ENCODE measurements at regions not wholly inside any gene's neighbourhood (a gene's known extent, or its start where the extent isn't known, plus 50 kb on each side); places are given as distances from the start of the nearest gene placed in this dataset.

- no peak overlapping the region for H3K4me3 ChIP-seq (ENCODE audit: low read depth, low read length)
- DNase-seq (ENCODE audit: low read depth, low spot score): no peak
- CTCF ChIA-PET: no interaction called here
- POLR2A ChIA-PET: no interaction called here
- no peak for TF ChIP-seq CTCF (IDR thresholded peaks at IDR 0.05; ENCODE audit: insufficient read depth, low read length, missing control alignments)
These were observed 88.4 kb downstream of the PXDC1 start for GRCh38 chr6:3663081-3663480.

DNA sequence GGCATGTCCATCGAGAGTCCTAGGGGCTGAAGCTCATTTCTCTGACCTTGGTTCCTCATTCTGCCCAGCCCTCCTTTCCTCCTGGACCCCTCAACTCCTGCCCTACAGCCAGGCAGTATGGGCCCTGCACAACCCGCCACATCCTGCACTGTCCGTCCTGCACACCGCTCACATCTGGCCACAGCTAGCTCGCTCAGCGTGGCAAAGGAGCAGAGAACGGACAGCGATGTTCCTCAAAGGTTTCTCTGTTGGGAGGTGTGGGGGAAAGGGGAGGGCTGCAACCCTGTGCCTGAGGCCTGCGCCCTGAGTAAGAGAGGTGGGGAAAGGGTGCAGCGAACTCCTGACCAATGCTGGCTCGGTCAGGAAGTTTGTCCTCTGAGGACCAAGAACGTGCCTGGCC, 90.1 kb downstream of the PXDC1 start:
- no peak overlapping the region for H3K4me3 ChIP-seq (ENCODE audit: low read depth, low read length)
- no peak for DNase-seq (ENCODE audit: low read depth, low spot score)
- ChIA-PET POLR2A (no interaction called here), CTCF (no interaction called here)
- no peak for TF ChIP-seq CTCF (IDR thresholded peaks at IDR 0.05; ENCODE audit: insufficient read depth, low read length, missing control alignments)

DNA sequence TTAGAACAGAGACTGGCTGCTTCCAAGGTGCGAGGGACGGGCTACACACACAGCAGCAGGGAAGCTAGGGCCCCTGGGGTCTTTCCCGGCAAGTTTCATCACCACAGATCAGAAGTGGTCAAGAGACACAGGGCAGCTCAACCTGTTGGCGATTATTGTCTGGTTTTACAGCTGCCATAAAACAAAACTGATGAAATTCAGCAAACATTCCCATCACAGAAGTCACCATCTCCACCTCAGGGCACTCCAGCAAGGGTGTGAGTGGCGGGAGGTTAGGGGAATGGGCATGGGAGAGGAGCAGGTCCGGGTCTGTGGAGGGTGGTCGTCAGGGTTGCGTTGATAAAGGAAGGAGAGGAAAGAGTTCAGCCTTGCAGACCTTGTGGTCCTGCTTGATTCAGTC, 91.0 kb downstream of the PXDC1 start:
- POLR2A ChIA-PET: no interaction called here
- CTCF ChIA-PET: interaction anchor here (1.0 kb wide), 1 partner anchor 249 kb away, joined by 3 read pairs; no protein-coding TSS in a partner anchor
- DNase-seq (ENCODE audit: low read depth, low spot score): no peak
- no peak for TF ChIP-seq CTCF (IDR thresholded peaks at IDR 0.05; ENCODE audit: insufficient read depth, low read length, missing control alignments)
- no peak overlapping the region for H3K4me3 ChIP-seq (ENCODE audit: low read depth, low read length)

DNA sequence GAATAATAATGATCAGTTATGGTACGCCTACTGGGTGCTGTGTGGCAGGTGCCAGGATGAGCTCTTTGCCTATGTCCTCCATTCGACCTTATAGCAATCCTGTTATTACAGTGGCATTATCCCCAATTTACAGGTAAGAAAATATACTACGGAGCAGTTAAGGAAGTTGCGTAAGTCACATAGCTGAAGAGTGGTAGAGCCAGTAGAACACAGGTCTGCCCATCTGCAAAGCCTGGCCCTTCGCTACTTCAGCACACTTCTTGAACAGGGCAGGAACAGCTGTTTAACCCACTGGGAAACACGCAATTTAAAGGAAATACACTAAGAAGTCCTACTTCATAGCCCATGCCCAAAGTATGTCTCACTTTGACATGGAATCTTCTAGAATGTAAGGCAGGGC, 91.8 kb downstream of the PXDC1 start:
- ChIA-PET POLR2A (no interaction called here), CTCF (interaction anchor here (1.0 kb wide), 1 partner anchor 248 kb away, joined by 3 read pairs; no protein-coding TSS in a partner anchor)
- no peak for DNase-seq (ENCODE audit: low read depth, low spot score)
- H3K4me3 ChIP-seq (ENCODE audit: low read depth, low read length): no peak overlapping the region
- no peak for TF ChIP-seq CTCF (IDR thresholded peaks at IDR 0.05; ENCODE audit: insufficient read depth, low read length, missing control alignments)

GRCh38 chr6:3656076-3656475, 95.4 kb downstream of the PXDC1 start:
- CTCF ChIA-PET: no interaction called here
- H3K4me3 ChIP-seq (ENCODE audit: low read depth, low read length): no peak overlapping the region
- no peak for DNase-seq (ENCODE audit: low read depth, low spot score)
- no peak for TF ChIP-seq CTCF (IDR thresholded peaks at IDR 0.05; ENCODE audit: insufficient read depth, low read length, missing control alignments)
- POLR2A ChIA-PET: no interaction called here

DNA sequence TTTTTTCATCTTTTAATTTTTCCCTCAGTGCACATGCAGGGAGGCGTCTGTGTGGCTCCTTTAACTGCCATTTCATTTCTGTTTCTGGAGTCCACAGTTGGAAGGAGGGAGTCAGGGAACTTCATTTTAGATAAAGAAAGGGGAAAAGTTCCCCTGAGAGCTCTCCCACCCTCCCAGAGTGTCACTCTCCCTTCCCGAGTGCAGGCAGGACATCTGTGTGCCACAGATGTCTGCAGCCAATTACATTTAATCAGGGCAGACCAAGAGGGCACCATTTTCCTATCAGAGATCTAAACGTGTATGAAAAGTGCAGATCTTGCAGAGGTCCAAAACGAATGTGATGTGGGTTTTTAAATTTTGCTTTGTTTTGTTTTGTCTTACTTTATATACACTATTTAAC, 96.6 kb downstream of the PXDC1 start:
- POLR2A ChIA-PET: no interaction called here

More for the DNA sequence above, 96.6 kb downstream of the PXDC1 start:
- H3K4me3 ChIP-seq (ENCODE audit: low read depth, low read length): no peak overlapping the region
- no peak for DNase-seq (ENCODE audit: low read depth, low spot score)
- CTCF ChIA-PET: no interaction called here
- no peak for TF ChIP-seq CTCF (IDR thresholded peaks at IDR 0.05; ENCODE audit: insufficient read depth, low read length, missing control alignments)
